ENCODE measurements at regions not wholly inside any gene's neighbourhood (a gene's known extent, or its start where the extent isn't known, plus 50 kb on each side); places are given as distances from the start of the nearest gene placed in this dataset.
"Not testable (repeated sequence)": the region's sequence is repeated elsewhere in the genome, so short reads cannot be mapped to it uniquely, and the experiment has no call there.

DNA sequence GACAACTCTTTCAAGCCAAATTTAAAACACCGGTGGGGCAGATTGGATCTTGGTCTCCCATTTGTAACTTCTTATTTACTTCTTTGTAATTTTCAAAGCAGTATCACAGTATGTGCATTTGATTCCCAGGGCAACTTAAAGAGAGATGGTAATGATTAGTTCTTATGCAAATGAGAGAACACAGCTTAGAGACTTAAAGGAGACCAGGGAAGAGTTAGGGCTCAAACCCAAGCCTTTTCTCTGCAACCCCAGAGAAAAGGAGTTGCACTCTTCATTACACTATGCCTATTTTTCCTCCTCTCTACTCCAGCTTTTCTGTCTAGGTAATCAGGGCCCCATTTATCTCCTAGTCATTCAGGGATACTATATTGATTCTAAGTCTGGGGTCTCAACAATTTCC lies 237.8 kb upstream of the NMUR2 start:
- ATAC-seq (no peak), DNase-seq (no peak)
- no peaks in the 10 kb centered on the region for H3K36me3 Mint-ChIP-seq (ENCODE audit: low read depth)
- H3K27ac Mint-ChIP-seq, result no peak overlapping the region
- H3K4me3 Mint-ChIP-seq, result no peak overlapping the region
- H3K9me3 ChIP-seq (ENCODE audit: control insufficient read depth, low read length, poor library complexity, severe bottlenecking), result no peaks in the 10 kb centered on the region
- H3K27me3 Mint-ChIP-seq, result no peaks in the 10 kb centered on the region
- H3K4me1 Mint-ChIP-seq, result no peaks in the 10 kb centered on the region

DNA sequence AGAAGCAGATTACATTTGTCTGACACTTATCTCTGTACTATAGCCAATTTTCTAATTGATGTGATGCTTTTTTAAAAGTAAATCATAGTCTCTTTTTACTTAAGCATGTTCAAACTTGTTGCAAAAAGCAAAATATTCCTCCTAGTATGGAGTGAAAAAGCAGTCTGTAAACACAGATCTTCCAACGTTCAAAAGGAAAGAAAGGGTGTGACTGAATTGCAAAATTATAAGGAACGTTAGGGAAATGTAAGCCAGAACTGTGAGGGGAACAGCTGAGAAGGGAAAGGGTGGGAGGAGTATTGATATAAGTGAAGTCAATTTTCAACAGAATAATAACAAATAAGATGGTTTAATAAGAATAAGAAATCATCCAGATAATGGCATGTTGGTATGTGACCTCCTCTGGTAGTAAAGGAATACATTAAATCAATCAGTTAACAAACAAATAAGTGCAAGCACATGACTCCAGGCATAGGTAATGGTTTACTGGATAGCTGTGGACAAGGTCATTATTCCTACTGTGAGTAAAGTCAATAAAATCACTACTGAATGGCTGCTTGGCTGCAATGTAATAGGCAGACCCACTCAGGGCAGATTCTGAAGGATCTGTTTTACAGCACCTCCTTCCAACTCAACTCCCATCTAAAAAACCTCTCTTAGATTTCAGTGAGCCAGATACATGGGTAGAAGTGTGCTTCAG lies 239.1 kb upstream of the NMUR2 start:
- H3K36me3 Mint-ChIP-seq (ENCODE audit: low read depth), result no peaks in the 10 kb centered on the region
- DNase-seq, result no peak
- H3K4me1 Mint-ChIP-seq, result no peaks in the 10 kb centered on the region
- no peak overlapping the region for H3K27ac Mint-ChIP-seq
- no peak overlapping the region for H3K4me3 Mint-ChIP-seq
- no peaks in the 10 kb centered on the region for H3K9me3 ChIP-seq (ENCODE audit: control insufficient read depth, low read length, poor library complexity, severe bottlenecking)
- H3K27me3 Mint-ChIP-seq, result no peaks in the 10 kb centered on the region
- no peak for ATAC-seq

DNA sequence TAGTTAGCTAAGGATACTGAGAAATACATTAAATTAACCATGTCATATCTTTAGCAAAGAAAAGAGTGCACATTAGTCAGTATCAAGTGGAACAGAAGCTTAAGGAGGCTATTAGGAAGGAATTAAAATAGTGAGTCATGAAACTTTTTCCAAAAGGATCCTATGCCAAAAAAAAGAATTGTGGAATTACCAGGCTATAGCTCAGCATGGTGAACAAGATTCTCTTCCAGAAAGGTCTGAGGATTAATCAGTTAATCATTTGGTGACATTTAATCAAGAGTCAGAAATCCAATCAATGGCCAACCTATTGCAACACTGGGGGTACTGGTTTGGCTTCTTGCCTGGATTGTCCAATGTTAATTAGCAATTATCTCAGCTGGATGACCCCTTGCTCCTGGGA lies 244.5 kb upstream of the NMUR2 start:
- DNase-seq (no peak), ATAC-seq (no peak)
- no peak overlapping the region for H3K27ac Mint-ChIP-seq
- no peaks in the 10 kb centered on the region for H3K9me3 ChIP-seq (ENCODE audit: control insufficient read depth, low read length, poor library complexity, severe bottlenecking)
- H3K27me3 Mint-ChIP-seq, result no peaks in the 10 kb centered on the region
- no peaks in the 10 kb centered on the region for H3K36me3 Mint-ChIP-seq (ENCODE audit: low read depth)
- H3K4me1 Mint-ChIP-seq, result no peaks in the 10 kb centered on the region
- no peak overlapping the region for H3K4me3 Mint-ChIP-seq

DNA sequence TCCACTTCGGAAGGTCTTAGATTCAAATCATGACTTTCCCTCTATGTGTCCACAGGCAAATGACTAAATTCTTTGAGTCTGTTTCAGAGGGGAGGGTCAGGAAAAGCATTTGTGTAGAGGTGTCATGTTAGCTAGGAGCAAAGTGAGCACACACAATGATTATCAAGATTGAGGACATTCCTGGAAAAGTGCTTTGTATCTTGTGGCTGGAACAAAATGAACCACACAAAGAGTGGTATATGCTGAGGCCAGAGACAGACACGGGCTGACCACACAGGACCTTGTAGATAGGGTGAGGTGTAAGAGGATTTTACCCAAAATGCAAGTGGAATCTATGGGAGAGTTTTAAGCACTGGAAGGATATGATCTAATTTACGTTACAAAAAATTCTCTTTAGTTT lies 245.3 kb upstream of the NMUR2 start:
- no peak for ATAC-seq

DNA sequence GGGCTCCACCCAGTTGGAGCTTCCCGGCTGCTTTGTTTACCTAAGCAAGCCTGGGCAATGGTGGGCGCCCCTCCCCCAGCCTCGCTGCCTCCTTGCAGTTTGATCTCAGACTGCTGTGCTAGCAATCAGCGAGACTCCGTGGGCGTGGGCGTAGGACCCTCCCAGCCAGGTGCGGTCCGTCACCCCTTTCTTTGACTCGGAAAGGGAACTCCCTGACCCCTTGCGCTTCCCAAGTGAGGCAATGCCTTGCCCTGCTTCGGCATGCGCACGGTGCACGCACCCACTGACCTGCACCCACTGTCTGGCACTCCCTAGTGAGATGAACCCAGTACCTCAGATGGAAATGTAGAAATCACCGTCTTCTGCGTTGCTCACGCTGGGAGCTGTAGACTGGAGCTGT lies 254.4 kb upstream of the NMUR2 start:
- not testable (repeated sequence) for H3K4me1 Mint-ChIP-seq; H3K27me3 Mint-ChIP-seq; H3K9me3 ChIP-seq (ENCODE audit: control insufficient read depth, low read length, poor library complexity, severe bottlenecking); H3K4me3 Mint-ChIP-seq; ATAC-seq; H3K27ac Mint-ChIP-seq; H3K36me3 Mint-ChIP-seq (ENCODE audit: low read depth); DNase-seq

More for the DNA sequence above, 245.3 kb upstream of the NMUR2 start:
- DNase-seq, result no peak
- Mint-ChIP-seq H3K4me3 (no peak overlapping the region), H3K27ac (no peak overlapping the region), H3K27me3 (no peaks in the 10 kb centered on the region), H3K36me3 (ENCODE audit: low read depth) (no peaks in the 10 kb centered on the region), H3K4me1 (no peaks in the 10 kb centered on the region)
- H3K9me3 ChIP-seq (ENCODE audit: control insufficient read depth, low read length, poor library complexity, severe bottlenecking), result no peaks in the 10 kb centered on the region

DNA sequence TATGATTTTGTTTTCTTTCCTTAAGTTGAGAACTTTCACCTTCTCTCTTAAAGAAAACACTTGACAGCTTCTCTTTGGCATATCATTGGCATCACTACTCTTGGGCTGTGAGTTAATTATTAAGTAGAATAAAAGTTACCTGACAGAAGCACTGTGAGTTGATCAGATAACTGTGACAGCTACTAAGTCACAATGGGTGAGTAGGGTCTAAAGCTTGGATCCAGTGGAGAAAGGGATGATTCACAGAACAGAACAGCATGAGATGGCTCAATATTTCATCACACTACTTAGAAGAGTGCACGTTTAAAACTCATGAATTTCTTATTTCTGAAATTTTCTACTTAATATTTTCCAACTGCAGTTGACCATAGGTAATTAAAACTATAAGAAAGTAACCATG lies 268.5 kb upstream of the NMUR2 start:
- Mint-ChIP-seq H3K4me1 (no peaks in the 10 kb centered on the region), H3K36me3 (ENCODE audit: low read depth) (no peaks in the 10 kb centered on the region), H3K27me3 (no peaks in the 10 kb centered on the region), H3K4me3 (no peak overlapping the region), H3K27ac (no peak overlapping the region)
- no peak for ATAC-seq
- DNase-seq, result no peak
- no peaks in the 10 kb centered on the region for H3K9me3 ChIP-seq (ENCODE audit: control insufficient read depth, low read length, poor library complexity, severe bottlenecking)

DNA sequence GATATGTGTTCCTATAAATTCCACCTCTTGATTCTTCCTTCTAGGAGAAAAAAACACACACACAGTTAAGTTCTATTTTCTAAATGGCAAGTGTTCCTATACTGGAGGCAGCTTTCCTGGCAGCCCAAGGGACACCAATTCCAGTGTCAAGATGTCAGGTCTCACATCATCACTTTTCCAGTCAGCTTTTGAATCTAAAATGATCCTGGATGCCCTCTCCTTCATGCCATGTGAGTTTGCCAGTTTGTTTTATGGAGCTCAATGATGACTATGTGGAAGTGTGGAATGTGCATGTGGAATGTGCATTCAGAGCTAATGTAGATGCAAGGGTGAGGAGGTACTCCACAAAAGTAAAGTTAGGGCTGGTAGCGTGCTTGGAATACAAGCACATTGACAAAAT lies 269.3 kb upstream of the NMUR2 start:
- H3K27me3 Mint-ChIP-seq, result no peaks in the 10 kb centered on the region
- no peak overlapping the region for H3K4me3 Mint-ChIP-seq
- DNase-seq (no peak), ATAC-seq (no peak)
- no peaks in the 10 kb centered on the region for H3K36me3 Mint-ChIP-seq (ENCODE audit: low read depth)
- H3K4me1 Mint-ChIP-seq, result no peaks in the 10 kb centered on the region
- no peak overlapping the region for H3K27ac Mint-ChIP-seq
- H3K9me3 ChIP-seq (ENCODE audit: control insufficient read depth, low read length, poor library complexity, severe bottlenecking), result no peaks in the 10 kb centered on the region

DNA sequence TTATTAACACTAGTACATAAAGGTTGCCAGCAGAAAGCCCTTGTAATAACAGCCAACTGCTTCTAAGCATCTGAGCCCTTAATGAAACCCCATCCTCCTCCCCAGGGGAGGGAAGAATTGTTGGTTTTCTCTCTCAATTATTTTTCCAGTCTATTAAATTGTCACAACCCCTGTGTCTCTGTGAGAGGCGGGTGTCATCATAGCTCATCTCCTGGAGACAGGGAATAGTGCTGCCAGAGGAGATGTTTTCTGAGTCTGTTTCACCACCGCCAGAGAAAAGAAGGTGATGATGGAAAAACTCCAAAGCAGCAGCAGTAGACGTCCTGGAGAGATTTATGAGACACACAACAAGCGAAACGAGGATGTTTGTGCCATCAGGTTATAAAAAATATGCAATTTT lies 271.1 kb upstream of the NMUR2 start:
- Mint-ChIP-seq H3K4me3 (no peak overlapping the region), H3K27me3 (no peaks in the 10 kb centered on the region), H3K27ac (no peak overlapping the region), H3K36me3 (ENCODE audit: low read depth) (peaks cover 2% of the 10 kb centered on the region), H3K4me1 (no peaks in the 10 kb centered on the region)
- DNase-seq (no peak), ATAC-seq (no peak)
- no peaks in the 10 kb centered on the region for H3K9me3 ChIP-seq (ENCODE audit: control insufficient read depth, low read length, poor library complexity, severe bottlenecking)

DNA sequence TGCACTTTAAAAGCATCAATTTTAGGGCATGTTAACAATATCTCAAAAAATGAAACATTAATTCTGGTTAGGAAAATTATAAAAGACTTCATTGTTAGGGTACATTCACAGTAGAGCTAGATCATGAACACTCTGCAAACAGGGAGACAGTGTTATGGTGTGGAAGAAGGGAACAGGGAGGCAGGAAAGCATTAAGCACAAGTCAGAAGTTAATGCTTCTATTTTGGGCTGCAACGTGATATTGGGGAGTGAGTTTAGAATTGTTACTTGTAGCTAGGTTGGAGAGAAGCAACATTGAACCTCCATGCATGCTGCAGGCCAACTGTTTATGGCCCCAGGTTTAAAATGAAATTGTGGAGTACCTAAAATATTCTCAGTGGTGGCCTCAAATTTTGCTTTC lies 278.1 kb upstream of the NMUR2 start:
- DNase-seq (no peak), ATAC-seq (no peak)
- no peaks in the 10 kb centered on the region for H3K27me3 Mint-ChIP-seq
- H3K4me3 Mint-ChIP-seq, result no peak overlapping the region
- H3K27ac Mint-ChIP-seq, result no peak overlapping the region
- H3K4me1 Mint-ChIP-seq, result no peaks in the 10 kb centered on the region
- H3K36me3 Mint-ChIP-seq (ENCODE audit: low read depth), result peaks cover 2% of the 10 kb centered on the region
- no peaks in the 10 kb centered on the region for H3K9me3 ChIP-seq (ENCODE audit: control insufficient read depth, low read length, poor library complexity, severe bottlenecking)

DNA sequence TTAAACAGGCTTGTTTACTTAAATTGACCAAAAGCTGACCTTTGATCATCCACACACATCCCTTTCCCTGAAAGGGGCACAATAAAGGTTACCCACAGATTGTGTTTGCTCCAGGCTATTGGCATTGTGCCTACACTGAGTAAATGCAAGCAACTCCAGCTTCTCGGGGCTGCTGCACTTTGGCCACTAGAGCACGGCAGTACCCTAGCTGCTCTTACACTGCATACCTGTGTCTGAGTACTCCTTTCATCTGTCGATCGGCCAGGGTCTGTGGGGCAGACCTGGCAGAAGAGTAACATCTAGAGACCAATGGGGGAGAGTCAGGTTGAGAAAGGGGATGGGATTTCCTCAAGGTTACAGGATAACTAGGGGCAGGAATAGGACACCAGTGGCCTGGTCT lies 281.9 kb upstream of the NMUR2 start:
- Mint-ChIP-seq H3K27ac (no peak overlapping the region), H3K4me1 (no peaks in the 10 kb centered on the region)

DNA sequence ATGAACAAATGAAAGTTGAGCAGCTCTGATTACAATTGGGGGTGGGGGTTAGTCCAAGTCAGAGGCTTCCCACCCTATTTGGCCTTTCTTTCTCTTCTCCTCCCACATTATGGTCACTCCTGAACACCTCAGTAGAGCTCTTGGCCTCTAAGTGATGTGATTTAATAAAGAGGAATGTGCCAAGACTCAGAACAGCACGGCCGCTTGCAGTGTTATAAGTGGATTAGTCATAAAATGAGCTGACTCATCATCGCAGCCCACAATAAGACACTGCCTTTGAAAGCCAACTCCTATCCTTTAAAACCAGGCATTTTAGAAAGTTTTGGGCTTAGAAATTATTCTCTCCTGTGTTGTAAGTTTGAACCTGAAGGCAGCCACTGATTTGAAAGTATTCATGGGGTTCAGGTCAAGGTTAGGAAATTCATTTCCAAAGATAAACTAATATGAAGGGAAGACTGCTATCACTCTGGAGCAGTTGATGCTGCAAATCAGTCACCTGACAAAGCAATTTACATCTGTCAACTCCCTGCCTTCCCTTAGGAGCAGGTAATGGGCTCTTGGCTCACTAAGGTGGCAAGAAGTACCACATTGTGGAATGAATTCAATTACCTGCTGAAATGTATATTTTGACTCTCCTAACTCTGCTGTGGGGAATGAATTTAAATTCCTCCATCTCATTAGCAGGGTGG lies 283.6 kb upstream of the NMUR2 start:
- no peak for DNase-seq
- no peaks in the 10 kb centered on the region for H3K27me3 Mint-ChIP-seq
- no peak for ATAC-seq
- no peaks in the 10 kb centered on the region for H3K4me1 Mint-ChIP-seq
- no peak overlapping the region for H3K4me3 Mint-ChIP-seq
- H3K9me3 ChIP-seq (ENCODE audit: control insufficient read depth, low read length, poor library complexity, severe bottlenecking), result no peaks in the 10 kb centered on the region
- H3K36me3 Mint-ChIP-seq (ENCODE audit: low read depth), result no peaks in the 10 kb centered on the region
- no peak overlapping the region for H3K27ac Mint-ChIP-seq

More for the DNA sequence above, 281.9 kb upstream of the NMUR2 start:
- H3K36me3 Mint-ChIP-seq (ENCODE audit: low read depth), result no peaks in the 10 kb centered on the region
- H3K9me3 ChIP-seq (ENCODE audit: control insufficient read depth, low read length, poor library complexity, severe bottlenecking), result no peaks in the 10 kb centered on the region
- ATAC-seq (no peak), DNase-seq (no peak)
- H3K4me3 Mint-ChIP-seq, result no peak overlapping the region
- no peaks in the 10 kb centered on the region for H3K27me3 Mint-ChIP-seq

DNA sequence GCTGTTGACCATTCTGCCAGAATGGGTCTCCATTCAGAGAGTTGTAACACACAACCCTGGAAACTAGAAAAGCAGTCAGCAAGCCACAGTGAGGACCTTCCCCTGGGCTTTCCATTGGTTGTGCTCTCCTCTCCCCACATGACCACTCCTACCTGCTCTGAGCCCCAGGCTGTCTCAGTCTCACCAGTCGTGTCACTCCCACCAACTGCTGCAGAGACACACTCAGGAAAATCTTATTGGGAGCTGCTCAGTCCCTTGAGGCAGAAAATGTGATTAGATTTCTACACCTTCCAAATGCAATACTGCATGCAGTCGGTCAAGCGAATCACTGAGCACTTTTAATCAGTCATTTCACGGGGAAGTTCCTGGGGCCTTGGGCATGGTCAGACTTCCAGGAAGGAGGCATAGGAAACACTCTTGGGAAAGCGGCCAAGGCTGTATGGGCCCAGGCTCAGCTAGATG lies 284.2 kb upstream of the NMUR2 start:
- Mint-ChIP-seq H3K27ac (no peak overlapping the region), H3K27me3 (no peaks in the 10 kb centered on the region), H3K36me3 (ENCODE audit: low read depth) (no peaks in the 10 kb centered on the region), H3K4me1 (no peaks in the 10 kb centered on the region), H3K4me3 (no peak overlapping the region)
- no peaks in the 10 kb centered on the region for H3K9me3 ChIP-seq (ENCODE audit: control insufficient read depth, low read length, poor library complexity, severe bottlenecking)
- ATAC-seq (no peak), DNase-seq (no peak)

DNA sequence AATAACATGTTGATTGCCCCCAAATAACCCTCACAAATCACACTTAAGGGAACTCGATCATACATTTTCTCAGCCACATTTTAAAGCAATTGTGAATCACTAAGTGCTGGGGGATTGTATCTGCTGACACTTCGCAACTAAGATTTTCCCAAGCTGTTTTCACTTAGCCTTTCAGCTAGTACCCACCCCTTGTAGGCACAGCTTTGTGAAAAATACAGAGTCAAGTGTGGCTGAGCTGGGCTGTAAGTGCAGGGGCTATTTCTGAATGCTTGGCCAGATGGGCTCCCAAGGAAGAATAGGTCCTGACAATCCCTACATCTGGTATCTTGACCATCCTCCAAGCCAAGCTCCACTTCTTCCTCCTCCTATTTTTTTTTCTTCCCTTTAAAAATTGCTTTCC lies 289.2 kb upstream of the NMUR2 start:
- no peaks in the 10 kb centered on the region for H3K4me1 Mint-ChIP-seq
- no peak for DNase-seq

DNA sequence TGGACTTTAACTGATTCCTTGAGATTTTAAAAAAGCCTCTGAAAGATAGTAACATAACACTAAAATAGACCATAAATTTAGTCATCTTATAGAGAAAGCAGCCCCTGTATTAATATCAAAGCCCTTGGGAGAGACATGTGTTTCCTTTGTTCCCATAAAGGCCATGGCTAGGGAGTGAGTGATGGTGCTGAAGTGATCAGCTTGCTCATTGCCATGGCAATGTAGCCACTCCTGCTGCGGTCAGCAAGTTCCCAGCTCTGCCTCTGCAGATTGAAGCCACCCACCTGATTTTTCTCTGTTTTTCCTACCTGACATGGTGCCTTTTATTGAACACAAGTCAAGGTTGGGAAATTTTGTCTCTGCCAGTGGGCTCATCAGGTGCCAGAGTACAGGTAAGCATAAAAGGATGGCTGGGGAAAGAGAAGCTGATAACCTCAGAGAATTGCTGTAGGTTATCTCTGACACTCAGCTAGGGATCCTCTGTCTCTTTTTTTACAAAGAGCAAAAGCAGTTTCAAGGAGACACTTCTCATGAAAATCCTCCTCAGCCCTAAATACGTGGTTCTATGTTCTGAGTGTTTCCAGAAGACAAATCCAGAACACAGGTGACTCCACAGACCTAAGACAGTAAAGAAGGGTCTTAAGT lies 296.3 kb upstream of the NMUR2 start:
- H3K27me3 Mint-ChIP-seq, result no peaks in the 10 kb centered on the region
- no peaks in the 10 kb centered on the region for H3K36me3 Mint-ChIP-seq (ENCODE audit: low read depth)
- H3K27ac Mint-ChIP-seq, result no peak overlapping the region
- DNase-seq (no peak), ATAC-seq (no peak)
- H3K4me3 Mint-ChIP-seq, result no peak overlapping the region
- no peaks in the 10 kb centered on the region for H3K4me1 Mint-ChIP-seq
- no peaks in the 10 kb centered on the region for H3K9me3 ChIP-seq (ENCODE audit: control insufficient read depth, low read length, poor library complexity, severe bottlenecking)

More for the DNA sequence above, 289.2 kb upstream of the NMUR2 start:
- Mint-ChIP-seq H3K36me3 (ENCODE audit: low read depth) (no peaks in the 10 kb centered on the region), H3K27me3 (no peaks in the 10 kb centered on the region), H3K4me3 (no peak overlapping the region), H3K27ac (no peak overlapping the region)
- no peak for ATAC-seq
- H3K9me3 ChIP-seq (ENCODE audit: control insufficient read depth, low read length, poor library complexity, severe bottlenecking), result no peaks in the 10 kb centered on the region

Measured in T-helper 17 cell (primary cell).